ENCODE measurements at regions not wholly inside any gene's neighbourhood (a gene's known extent, or its start where the extent isn't known, plus 50 kb on each side); places are given as distances from the start of the nearest gene placed in this dataset.
"Not testable (repeated sequence)": the region's sequence is repeated elsewhere in the genome, so short reads cannot be mapped to it uniquely, and the experiment has no call there.

- Mint-ChIP-seq H3K9me3 (no peaks in the 10 kb centered on the region), H3K36me3 (ENCODE audit: low read depth) (no peaks in the 10 kb centered on the region), H3K27ac (ENCODE audit: unreplicated experiment) (no peak overlapping the region), H3K4me1 (peaks cover 13% of the 10 kb centered on the region), H3K27me3 (ENCODE audit: low read depth) (no peaks in the 10 kb centered on the region), H3K4me3 (no peak overlapping the region)
- DNase-seq (ENCODE audit: low read depth, low spot score): no peak
- TF ChIP-seq CTCF (conservative IDR thresholded peaks at IDR 0.05): no peak
Measured at GRCh38 chr6:151692216-151692615, 115.3 kb upstream of the ESR1 start.

- no peak for TF ChIP-seq CTCF (conservative IDR thresholded peaks at IDR 0.05)
Measured at GRCh38 chr6:151693366-151693765, 114.1 kb upstream of the ESR1 start.

GRCh38 chr6:151695156-151695555, 112.3 kb upstream of the ESR1 start:
- Mint-ChIP-seq H3K27me3 (ENCODE audit: low read depth) (peaks cover 5% of the 10 kb centered on the region), H3K36me3 (ENCODE audit: low read depth) (no peaks in the 10 kb centered on the region), H3K4me1 (peaks cover 11% of the 10 kb centered on the region), H3K27ac (ENCODE audit: unreplicated experiment) (no peak overlapping the region), H3K4me3 (no peak overlapping the region), H3K9me3 (no peaks in the 10 kb centered on the region)
- DNase-seq (ENCODE audit: low read depth, low spot score): no peak
- TF ChIP-seq CTCF (conservative IDR thresholded peaks at IDR 0.05): no peak

More at GRCh38 chr6:151693366-151693765, 114.1 kb upstream of the ESR1 start:
- Mint-ChIP-seq H3K9me3 (no peaks in the 10 kb centered on the region), H3K36me3 (ENCODE audit: low read depth) (no peaks in the 10 kb centered on the region), H3K4me1 (peaks cover 13% of the 10 kb centered on the region), H3K4me3 (no peak overlapping the region), H3K27ac (ENCODE audit: unreplicated experiment) (no peak overlapping the region), H3K27me3 (ENCODE audit: low read depth) (no peaks in the 10 kb centered on the region)
- no peak for DNase-seq (ENCODE audit: low read depth, low spot score)

GRCh38 chr6:151696302-151696701, 111.2 kb upstream of the ESR1 start:
- not testable (repeated sequence) for H3K36me3 Mint-ChIP-seq (ENCODE audit: low read depth); DNase-seq (ENCODE audit: low read depth, low spot score); H3K27ac Mint-ChIP-seq (ENCODE audit: unreplicated experiment); H3K27me3 Mint-ChIP-seq (ENCODE audit: low read depth); H3K4me1 Mint-ChIP-seq; H3K9me3 Mint-ChIP-seq; H3K4me3 Mint-ChIP-seq

- H3K4me3 Mint-ChIP-seq: no peak overlapping the region
- peaks cover 12% of the 10 kb centered on the region for H3K27me3 Mint-ChIP-seq (ENCODE audit: low read depth)
- no peaks in the 10 kb centered on the region for H3K4me1 Mint-ChIP-seq
Measured at GRCh38 chr6:151698931-151699700, 108.4 kb upstream of the ESR1 start.

More at GRCh38 chr6:151698931-151699700, 108.4 kb upstream of the ESR1 start:
- TF ChIP-seq CTCF (conservative IDR thresholded peaks at IDR 0.05): no peak
- H3K36me3 Mint-ChIP-seq (ENCODE audit: low read depth): no peaks in the 10 kb centered on the region
- no peaks in the 10 kb centered on the region for H3K9me3 Mint-ChIP-seq
- H3K27ac Mint-ChIP-seq (ENCODE audit: unreplicated experiment): no peak overlapping the region
- DNase-seq (ENCODE audit: low read depth, low spot score): no peak
